ENCODE measurements at regions not wholly inside any gene's neighbourhood (a gene's known extent, or its start where the extent isn't known, plus 50 kb on each side); places are given as distances from the start of the nearest gene placed in this dataset.
"Not testable (repeated sequence)": the region's sequence is repeated elsewhere in the genome, so short reads cannot be mapped to it uniquely, and the experiment has no call there.

- WGBS (ENCODE audit: insufficient coverage): no CpG with 5 or more reads among the region's 2 CpGs
Measured at GRCh38 chr11:96751807-96752206, 362.0 kb downstream of the JRKL start.

GRCh38 chr11:96752221-96752620 lies 362.4 kb downstream of the JRKL start:
- Histone ChIP-seq H3K36me3 (ENCODE audit: control insufficient read depth, insufficient read depth, low read length) (no peaks in the 10 kb centered on the region), H3K27me3 (ENCODE audit: control insufficient read depth, insufficient read depth, low read length) (no peaks in the 10 kb centered on the region), H3K27ac (ENCODE audit: low read depth, low read length) (no peak overlapping the region), H3K4me1 (ENCODE audit: control insufficient read depth, insufficient read depth, low read length) (no peaks in the 10 kb centered on the region), H3K9me3 (ENCODE audit: control insufficient read depth, insufficient read depth, low read length) (peaks cover 2% of the 10 kb centered on the region), H3K4me3 (ENCODE audit: low read depth, low read length) (no peak overlapping the region)
- no peak for DNase-seq (ENCODE audit: low read depth in 4 of 6, low spot score in 6 of 6)
- WGBS (ENCODE audit: insufficient coverage): 95% methylated on average over 2 of the region's 2 CpGs

More at GRCh38 chr11:96751807-96752206, 362.0 kb downstream of the JRKL start:
- H3K27ac ChIP-seq (ENCODE audit: low read depth, low read length); H3K4me1 ChIP-seq (ENCODE audit: control insufficient read depth, insufficient read depth, low read length); DNase-seq (ENCODE audit: low read depth in 4 of 6, low spot score in 6 of 6); H3K9me3 ChIP-seq (ENCODE audit: control insufficient read depth, insufficient read depth, low read length); H3K36me3 ChIP-seq (ENCODE audit: control insufficient read depth, insufficient read depth, low read length); H3K27me3 ChIP-seq (ENCODE audit: control insufficient read depth, insufficient read depth, low read length); H3K4me3 ChIP-seq (ENCODE audit: low read depth, low read length): not testable (repeated sequence)

GRCh38 chr11:96753997-96754396 lies 364.2 kb downstream of the JRKL start:
- no peaks in the 10 kb centered on the region for H3K27me3 ChIP-seq (ENCODE audit: control insufficient read depth, insufficient read depth, low read length)
- H3K4me3 ChIP-seq (ENCODE audit: low read depth, low read length): no peak overlapping the region
- no peaks in the 10 kb centered on the region for H3K36me3 ChIP-seq (ENCODE audit: control insufficient read depth, insufficient read depth, low read length)
- WGBS (ENCODE audit: insufficient coverage): 92% methylated on average over 1 of the region's 2 CpGs
- H3K27ac ChIP-seq (ENCODE audit: low read depth, low read length): no peak overlapping the region
- H3K9me3 ChIP-seq (ENCODE audit: control insufficient read depth, insufficient read depth, low read length): peaks cover 2% of the 10 kb centered on the region
- no peaks in the 10 kb centered on the region for H3K4me1 ChIP-seq (ENCODE audit: control insufficient read depth, insufficient read depth, low read length)
- DNase-seq (ENCODE audit: low read depth in 4 of 6, low spot score in 6 of 6): no peak

GRCh38 chr11:96755209-96755608 lies 365.4 kb downstream of the JRKL start:
- WGBS (ENCODE audit: insufficient coverage): 88% methylated on average over 2 of the region's 2 CpGs
- Histone ChIP-seq H3K36me3 (ENCODE audit: control insufficient read depth, insufficient read depth, low read length) (no peaks in the 10 kb centered on the region), H3K9me3 (ENCODE audit: control insufficient read depth, insufficient read depth, low read length) (peaks cover 2% of the 10 kb centered on the region), H3K4me1 (ENCODE audit: control insufficient read depth, insufficient read depth, low read length) (no peaks in the 10 kb centered on the region), H3K27me3 (ENCODE audit: control insufficient read depth, insufficient read depth, low read length) (no peaks in the 10 kb centered on the region), H3K27ac (ENCODE audit: low read depth, low read length) (no peak overlapping the region), H3K4me3 (ENCODE audit: low read depth, low read length) (no peak overlapping the region)
- no peak for DNase-seq (ENCODE audit: low read depth in 4 of 6, low spot score in 6 of 6)

GRCh38 chr11:96755752-96756151 lies 365.9 kb downstream of the JRKL start:
- H3K27me3 ChIP-seq (ENCODE audit: control insufficient read depth, insufficient read depth, low read length): no peaks in the 10 kb centered on the region
- no peak overlapping the region for H3K27ac ChIP-seq (ENCODE audit: low read depth, low read length)
- DNase-seq (ENCODE audit: low read depth in 4 of 6, low spot score in 6 of 6): no peak
- peaks cover 2% of the 10 kb centered on the region for H3K9me3 ChIP-seq (ENCODE audit: control insufficient read depth, insufficient read depth, low read length)
- no peaks in the 10 kb centered on the region for H3K36me3 ChIP-seq (ENCODE audit: control insufficient read depth, insufficient read depth, low read length)
- WGBS (ENCODE audit: insufficient coverage): 98% methylated on average over 4 of the region's 8 CpGs
- H3K4me3 ChIP-seq (ENCODE audit: low read depth, low read length): no peak overlapping the region
- no peaks in the 10 kb centered on the region for H3K4me1 ChIP-seq (ENCODE audit: control insufficient read depth, insufficient read depth, low read length)

- Histone ChIP-seq H3K27ac (ENCODE audit: low read depth, low read length) (no peak overlapping the region), H3K36me3 (ENCODE audit: control insufficient read depth, insufficient read depth, low read length) (no peaks in the 10 kb centered on the region), H3K27me3 (ENCODE audit: control insufficient read depth, insufficient read depth, low read length) (no peaks in the 10 kb centered on the region), H3K9me3 (ENCODE audit: control insufficient read depth, insufficient read depth, low read length) (peaks cover 2% of the 10 kb centered on the region), H3K4me1 (ENCODE audit: control insufficient read depth, insufficient read depth, low read length) (no peaks in the 10 kb centered on the region), H3K4me3 (ENCODE audit: low read depth, low read length) (no peak overlapping the region)
- no CpG with 5 or more reads among the region's 1 CpG for WGBS (ENCODE audit: insufficient coverage)
- DNase-seq (ENCODE audit: low read depth in 4 of 6, low spot score in 6 of 6): no peak
Measured at GRCh38 chr11:96758957-96759356, 369.1 kb downstream of the JRKL start.

GRCh38 chr11:96760306-96760705 lies 370.5 kb downstream of the JRKL start:
- Histone ChIP-seq H3K4me1 (ENCODE audit: control insufficient read depth, insufficient read depth, low read length) (no peaks in the 10 kb centered on the region), H3K9me3 (ENCODE audit: control insufficient read depth, insufficient read depth, low read length) (peaks cover 2% of the 10 kb centered on the region), H3K4me3 (ENCODE audit: low read depth, low read length) (no peak overlapping the region), H3K27me3 (ENCODE audit: control insufficient read depth, insufficient read depth, low read length) (no peaks in the 10 kb centered on the region), H3K36me3 (ENCODE audit: control insufficient read depth, insufficient read depth, low read length) (no peaks in the 10 kb centered on the region), H3K27ac (ENCODE audit: low read depth, low read length) (no peak overlapping the region)
- DNase-seq (ENCODE audit: low read depth in 4 of 6, low spot score in 6 of 6): no peak
- WGBS (ENCODE audit: insufficient coverage): no CpG with 5 or more reads among the region's 2 CpGs

- DNase-seq (ENCODE audit: low read depth in 4 of 6, low spot score in 6 of 6): no peak
- H3K4me3 ChIP-seq (ENCODE audit: low read depth, low read length): no peak overlapping the region
Measured at GRCh38 chr11:96760815-96761214, 371.0 kb downstream of the JRKL start.

GRCh38 chr11:96761451-96761850 lies 371.6 kb downstream of the JRKL start:
- H3K27me3 ChIP-seq (ENCODE audit: control insufficient read depth, insufficient read depth, low read length): no peaks in the 10 kb centered on the region
- no peak overlapping the region for H3K4me3 ChIP-seq (ENCODE audit: low read depth, low read length)
- no CpG with 5 or more reads among the region's 1 CpG for WGBS (ENCODE audit: insufficient coverage)
- no peak for DNase-seq (ENCODE audit: low read depth in 4 of 6, low spot score in 6 of 6)
- H3K27ac ChIP-seq (ENCODE audit: low read depth, low read length): no peak overlapping the region
- H3K36me3 ChIP-seq (ENCODE audit: control insufficient read depth, insufficient read depth, low read length): no peaks in the 10 kb centered on the region
- H3K9me3 ChIP-seq (ENCODE audit: control insufficient read depth, insufficient read depth, low read length): no peaks in the 10 kb centered on the region
- no peaks in the 10 kb centered on the region for H3K4me1 ChIP-seq (ENCODE audit: control insufficient read depth, insufficient read depth, low read length)

More at GRCh38 chr11:96760815-96761214, 371.0 kb downstream of the JRKL start:
- no peaks in the 10 kb centered on the region for H3K4me1 ChIP-seq (ENCODE audit: control insufficient read depth, insufficient read depth, low read length)
- no peak overlapping the region for H3K27ac ChIP-seq (ENCODE audit: low read depth, low read length)
- H3K9me3 ChIP-seq (ENCODE audit: control insufficient read depth, insufficient read depth, low read length): no peaks in the 10 kb centered on the region
- H3K27me3 ChIP-seq (ENCODE audit: control insufficient read depth, insufficient read depth, low read length): no peaks in the 10 kb centered on the region
- no peaks in the 10 kb centered on the region for H3K36me3 ChIP-seq (ENCODE audit: control insufficient read depth, insufficient read depth, low read length)

GRCh38 chr11:96763244-96763643 lies 373.4 kb downstream of the JRKL start:
- H3K27me3 ChIP-seq (ENCODE audit: control insufficient read depth, insufficient read depth, low read length): no peaks in the 10 kb centered on the region
- H3K27ac ChIP-seq (ENCODE audit: low read depth, low read length): no peak overlapping the region
- no peak overlapping the region for H3K4me3 ChIP-seq (ENCODE audit: low read depth, low read length)
- no peaks in the 10 kb centered on the region for H3K4me1 ChIP-seq (ENCODE audit: control insufficient read depth, insufficient read depth, low read length)
- H3K9me3 ChIP-seq (ENCODE audit: control insufficient read depth, insufficient read depth, low read length): no peaks in the 10 kb centered on the region
- no peaks in the 10 kb centered on the region for H3K36me3 ChIP-seq (ENCODE audit: control insufficient read depth, insufficient read depth, low read length)
- WGBS (ENCODE audit: insufficient coverage): 82% methylated on average over 2 of the region's 3 CpGs
- no peak for DNase-seq (ENCODE audit: low read depth in 4 of 6, low spot score in 6 of 6)

Data from spinal cord (tissue), 9 donors.